Myocyte (in vitro differentiated cells): ENCODE measurements at regions not wholly inside any gene's neighbourhood (a gene's known extent, or its start where the extent isn't known, plus 50 kb on each side); places are given as distances from the start of the nearest gene placed in this dataset.

ENCODE experiments used
- DNase-seq: peaks from one replicate; pipeline ENCODE4 v3.0.0-alpha.2; 2012; ENCODE audit warnings: low read depth

DNA sequence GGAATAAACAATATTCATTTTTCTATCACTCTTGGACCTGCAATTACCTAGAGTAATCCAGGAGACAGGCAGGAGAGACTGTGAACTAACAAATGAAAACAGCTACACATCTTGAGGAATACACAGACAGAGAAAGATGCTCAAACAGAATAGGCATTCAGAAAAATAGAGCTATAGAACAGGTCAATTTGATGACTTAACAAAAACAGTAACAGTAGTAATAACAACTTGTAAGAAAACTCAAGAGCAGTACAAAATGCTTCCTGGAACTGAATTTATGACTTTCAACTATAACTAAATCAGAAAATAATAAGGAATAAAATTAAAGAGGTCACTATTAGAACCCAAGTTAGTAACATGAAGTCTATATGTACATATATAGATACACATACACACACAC is 579.3 kb downstream of the TLR4 start:
- DNase-seq: no peak

DNA sequence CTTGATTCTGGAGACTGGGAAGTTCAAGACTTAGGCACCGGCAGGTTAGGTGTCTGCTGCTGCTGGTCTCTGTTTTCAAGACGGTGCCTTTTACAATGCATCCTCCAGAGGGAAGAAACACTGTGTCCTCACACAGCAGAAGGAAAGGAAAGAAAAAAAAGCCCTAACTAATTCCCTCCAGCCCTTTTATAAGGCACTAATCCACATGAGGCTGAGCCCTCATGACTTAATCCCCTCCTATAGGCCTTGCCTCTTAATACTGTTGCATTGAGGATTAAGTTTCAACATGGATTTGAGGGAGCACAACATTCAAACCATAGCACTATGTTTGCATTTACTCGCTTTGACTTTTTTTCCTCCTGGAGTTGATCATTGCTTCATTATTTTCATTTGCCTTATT is 585.9 kb downstream of the TLR4 start:
- DNase-seq: no peak

DNA sequence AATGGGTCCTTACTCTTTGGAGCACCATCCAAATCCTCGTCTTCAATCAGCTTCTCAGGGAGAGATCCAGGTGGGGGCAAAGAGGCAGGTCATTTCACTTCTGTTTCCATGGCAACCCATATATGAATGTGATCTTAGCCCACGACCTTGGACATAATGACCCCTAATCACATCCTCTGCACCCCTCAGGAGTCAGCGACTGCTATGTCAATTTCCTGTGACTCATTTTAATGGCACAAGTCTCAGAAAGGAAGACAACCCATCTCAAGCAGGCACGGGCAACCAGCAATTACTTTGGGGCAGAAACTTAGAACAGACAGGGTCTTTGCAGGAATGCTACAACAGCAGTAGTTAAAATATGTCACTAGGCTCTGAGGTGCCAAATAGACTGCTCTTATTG is 591.2 kb downstream of the TLR4 start:
- no peak for DNase-seq

DNA sequence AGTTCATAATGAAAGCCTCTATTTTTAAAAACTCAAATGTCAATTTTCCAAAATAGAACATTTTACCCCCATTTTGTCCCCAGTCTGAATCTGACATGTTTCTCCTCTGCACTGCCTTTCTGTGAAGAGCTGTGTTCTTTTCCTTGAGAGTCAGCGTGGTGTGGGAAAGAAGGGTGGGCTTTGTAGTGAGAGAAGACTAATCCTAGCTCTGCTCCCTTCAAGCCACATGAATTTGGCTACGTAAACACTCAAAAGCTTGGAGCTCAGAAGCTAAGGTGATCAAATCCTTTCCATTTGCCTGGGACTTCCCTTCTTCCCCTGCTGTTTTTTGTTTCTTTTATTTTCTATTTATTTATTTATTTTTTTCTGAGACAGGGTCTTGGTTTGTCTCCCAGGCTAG is 598.5 kb downstream of the TLR4 start:
- no peak for DNase-seq

DNA sequence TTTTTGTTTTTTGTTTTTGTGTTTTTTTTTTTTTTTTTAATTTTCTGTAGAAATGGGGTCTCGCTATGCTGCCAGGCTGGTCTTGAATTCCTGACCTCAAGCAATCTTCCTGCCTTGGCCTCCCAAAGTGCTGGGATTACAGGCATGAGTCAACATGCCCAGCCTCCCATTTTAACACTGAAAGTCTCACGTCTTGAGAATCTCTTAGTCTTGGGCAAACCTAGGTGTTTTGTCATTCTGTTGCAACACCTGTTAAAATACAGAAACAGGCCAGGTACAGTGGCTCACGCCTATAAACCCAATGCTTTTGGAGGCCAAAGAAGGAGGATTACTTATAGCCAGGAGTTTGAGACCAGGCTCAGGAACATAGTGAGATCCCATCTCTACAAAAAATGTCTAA is 599.0 kb downstream of the TLR4 start:
- DNase-seq: no peak

DNA sequence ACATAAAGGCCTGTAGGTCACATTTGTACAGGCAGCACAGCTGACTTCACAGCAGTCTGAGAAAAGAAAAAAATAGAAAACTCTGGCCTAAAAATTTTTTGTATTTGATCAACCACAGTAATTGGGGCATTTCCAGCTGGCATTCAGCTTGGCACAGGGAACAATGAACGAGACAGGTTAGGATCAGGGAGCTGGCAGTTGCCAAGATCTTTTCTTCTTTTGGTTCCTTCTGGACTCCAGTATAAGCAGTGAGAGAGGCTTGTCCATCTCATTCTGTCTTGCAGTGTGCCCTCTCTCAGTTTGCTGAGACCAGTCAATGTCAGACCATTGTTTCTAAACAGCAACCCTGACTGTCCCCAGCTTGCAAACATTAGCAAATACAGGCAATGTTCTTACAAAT is 601.1 kb downstream of the TLR4 start:
- DNase-seq: peak; percentile 5

DNA sequence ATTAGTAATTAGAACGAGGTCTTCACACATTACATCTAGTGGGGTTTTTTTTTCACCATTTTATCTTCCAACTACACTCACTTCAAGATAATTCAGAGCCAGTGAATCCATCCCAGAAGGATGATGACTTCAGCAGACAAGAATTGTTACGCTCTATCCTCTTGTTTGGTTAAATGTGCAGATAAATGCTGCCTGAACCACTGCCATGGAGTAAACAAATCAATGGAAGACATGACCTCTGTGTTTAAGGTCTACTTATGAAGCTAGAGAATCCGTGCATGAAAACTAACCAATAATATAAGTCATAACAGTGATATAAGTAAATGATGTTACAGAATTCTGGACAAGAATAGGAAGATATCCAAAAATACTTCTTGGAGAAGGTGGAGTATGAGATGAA is 602.6 kb downstream of the TLR4 start:
- no peak for DNase-seq

DNA sequence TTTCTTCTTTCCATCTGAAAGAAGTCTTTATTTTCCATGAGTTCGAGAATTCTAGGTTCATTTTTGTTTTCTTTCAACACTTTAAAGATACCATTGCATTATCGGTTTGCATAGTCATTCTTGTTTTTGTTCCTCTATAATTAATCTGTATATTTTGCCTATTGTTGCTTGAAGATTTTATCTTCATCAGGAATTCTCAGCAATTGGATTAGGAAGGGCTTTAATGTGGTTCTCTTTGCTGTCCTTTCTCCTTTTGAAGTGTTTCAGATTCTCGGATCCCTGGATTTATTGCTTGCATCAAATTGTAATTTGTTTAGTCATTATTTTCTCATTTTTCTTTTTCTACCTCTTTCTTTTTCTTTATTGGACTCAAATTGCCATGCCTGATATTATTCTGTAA is 609.8 kb downstream of the TLR4 start:
- DNase-seq: no peak

DNA sequence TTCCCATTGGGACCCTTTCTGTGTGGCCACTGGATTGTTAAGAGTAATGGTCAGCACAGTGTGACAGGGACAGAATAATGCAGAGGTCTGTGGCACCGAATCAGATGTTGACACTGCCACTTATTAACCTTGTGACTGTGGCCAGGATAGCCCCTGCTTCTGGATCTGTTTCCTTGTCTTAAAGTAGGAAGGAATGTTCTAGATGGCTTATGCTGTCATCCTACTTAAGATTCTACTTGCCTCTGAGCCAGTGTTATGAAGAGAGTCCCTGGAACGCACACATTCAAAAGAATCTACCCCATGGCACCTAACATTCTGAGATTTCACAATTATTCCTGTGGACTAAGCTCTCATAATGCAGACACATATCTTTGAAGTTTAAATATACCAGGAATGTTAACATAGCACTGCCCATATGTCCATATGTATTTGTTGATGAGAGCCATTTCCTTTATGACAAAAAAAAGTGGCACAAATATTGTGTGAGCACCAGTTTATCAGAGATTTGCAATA is 612.7 kb downstream of the TLR4 start:
- DNase-seq: no peak

DNA sequence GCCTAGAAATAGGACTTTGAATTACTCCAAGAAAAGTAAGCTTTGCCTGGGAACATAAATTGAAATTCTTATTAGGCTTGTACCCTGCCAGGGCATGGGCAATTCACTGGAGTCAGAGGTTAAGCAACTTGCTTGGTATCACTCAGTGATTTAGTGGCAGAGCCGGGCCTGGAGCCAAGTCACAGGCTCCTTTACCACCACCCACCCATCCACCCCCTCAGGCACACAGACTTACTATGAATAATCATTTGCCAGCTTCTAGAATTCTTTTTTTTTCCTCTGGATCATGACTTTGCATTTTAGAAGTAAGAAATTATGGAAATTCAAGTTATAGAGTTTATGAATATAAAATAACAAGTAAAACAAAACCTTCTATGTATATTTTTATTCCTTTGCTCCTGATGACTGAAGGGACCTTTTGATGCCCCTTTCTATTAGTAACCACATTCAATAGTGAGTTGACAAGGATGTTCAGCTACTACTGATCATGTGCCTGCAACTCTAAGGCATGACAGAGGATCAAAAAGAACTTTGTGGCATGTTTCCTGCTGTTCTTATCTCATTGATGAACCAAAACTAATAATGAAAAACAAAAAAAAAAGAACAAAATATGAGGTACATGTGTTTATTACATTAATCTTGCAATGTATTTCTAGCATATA is 614.7 kb downstream of the TLR4 start:
- peak; percentile 74 for DNase-seq

DNA sequence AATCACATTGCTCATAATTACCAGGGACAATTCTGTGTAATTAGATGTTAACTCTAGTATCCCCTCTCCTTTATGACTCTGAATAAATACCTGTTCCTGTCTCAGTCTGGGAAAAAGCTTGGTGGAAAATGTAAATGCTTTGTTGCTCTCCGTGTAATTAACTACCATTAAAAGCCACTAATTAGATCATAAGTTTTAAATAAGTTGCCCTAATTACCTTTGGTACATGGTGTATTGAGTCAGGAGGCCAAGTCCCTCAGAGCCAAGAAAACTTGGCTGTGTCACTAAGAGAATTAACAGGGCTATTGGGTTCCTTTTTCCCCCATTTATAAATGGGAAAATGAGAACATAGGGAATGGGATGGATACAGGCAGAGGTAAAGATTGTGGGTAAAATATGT is 617.6 kb downstream of the TLR4 start:
- DNase-seq: no peak

DNA sequence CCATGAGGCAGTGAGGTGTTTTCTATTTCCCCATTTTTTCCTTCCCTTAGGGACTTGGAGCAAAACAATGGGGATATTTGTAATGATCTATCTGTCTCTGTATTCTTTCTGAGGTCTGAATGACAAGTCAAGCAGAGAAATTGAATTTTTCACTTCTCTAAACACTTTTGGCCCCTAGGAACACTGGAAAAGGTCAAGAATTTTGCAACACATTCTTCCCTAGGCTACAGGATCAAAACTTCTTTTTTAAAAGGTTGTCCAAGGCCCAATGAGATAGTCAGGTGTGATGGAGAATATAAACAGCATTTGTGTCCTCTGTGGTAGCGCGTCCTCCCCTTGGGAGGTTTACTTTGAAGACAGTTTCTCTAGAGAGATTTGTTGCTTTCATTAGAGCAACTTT is 620.5 kb downstream of the TLR4 start:
- no peak for DNase-seq

DNA sequence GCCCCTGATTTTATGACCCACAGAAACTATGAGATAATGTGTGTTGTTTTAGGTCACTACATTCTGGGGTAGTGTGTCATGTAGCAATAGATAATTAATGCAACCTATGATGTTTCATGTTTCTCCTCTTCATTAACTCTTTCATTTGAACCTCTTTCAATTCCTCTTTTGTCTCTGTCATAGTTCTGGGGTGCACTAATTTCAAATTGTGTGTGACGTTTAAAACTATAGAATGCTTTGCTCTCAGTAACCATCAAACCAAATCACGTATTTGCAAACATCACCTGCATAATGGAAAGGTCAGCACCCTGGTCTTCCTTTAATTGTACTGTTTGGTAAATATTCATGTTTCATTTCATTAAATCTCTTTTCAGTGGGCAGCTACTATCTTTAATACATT is 621.6 kb downstream of the TLR4 start:
- DNase-seq: no peak

DNA sequence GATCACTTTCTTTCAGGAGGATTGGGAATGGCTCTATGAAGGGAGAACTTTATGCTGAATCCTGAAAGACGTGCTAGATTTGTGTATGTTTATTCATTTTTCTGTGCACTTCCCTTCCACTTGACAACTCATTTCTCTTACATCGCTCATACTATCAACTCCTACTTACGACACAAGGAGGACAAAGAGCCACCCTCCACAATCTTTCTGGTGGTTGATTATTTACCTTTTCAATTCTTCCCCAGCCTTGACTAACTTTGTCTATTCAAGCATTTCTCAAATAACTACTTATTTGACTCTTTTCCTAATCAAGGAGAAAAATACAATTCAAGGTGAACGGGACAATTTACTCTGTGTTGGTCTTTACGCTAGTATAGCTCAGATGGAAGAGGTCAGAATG is 622.1 kb downstream of the TLR4 start:
- no peak for DNase-seq

DNA sequence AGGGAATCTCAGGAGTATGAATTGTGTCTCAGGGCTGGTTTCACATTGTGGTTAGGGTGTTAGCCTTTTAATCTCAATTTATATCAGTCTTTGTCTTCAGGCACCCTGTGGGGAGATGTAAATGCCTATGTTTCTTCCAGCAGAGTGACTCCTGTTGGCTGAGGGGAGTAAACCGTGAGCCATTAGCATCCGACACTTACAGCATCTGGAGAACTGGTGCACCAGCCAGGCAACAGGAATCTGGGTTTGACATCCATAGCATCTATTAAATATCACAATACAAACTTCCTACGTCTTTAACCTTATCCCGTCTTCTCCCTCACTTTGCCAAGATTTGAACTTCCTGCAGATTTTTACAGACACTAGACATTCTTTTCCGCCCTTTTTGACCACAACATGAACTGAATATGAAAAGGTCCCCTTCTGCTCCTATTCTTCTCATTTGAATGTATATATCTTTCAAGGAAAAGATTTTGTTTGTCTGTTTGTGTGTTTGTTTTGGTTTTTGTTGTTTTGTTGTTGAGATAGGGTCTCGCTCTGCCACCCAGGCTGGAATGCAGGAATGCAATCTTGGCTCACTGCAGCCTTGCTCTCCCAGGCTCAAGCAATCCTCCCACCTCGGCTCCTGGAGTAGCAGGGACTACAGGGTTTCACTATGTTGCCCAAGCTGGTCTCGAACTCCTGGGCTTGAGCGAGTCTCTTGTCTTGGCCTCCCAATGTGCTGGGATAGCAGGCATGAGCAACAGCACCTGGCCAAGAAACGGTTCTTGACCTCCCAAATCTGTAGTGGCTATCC is 626.2 kb downstream of the TLR4 start:
- no peak for DNase-seq

DNA sequence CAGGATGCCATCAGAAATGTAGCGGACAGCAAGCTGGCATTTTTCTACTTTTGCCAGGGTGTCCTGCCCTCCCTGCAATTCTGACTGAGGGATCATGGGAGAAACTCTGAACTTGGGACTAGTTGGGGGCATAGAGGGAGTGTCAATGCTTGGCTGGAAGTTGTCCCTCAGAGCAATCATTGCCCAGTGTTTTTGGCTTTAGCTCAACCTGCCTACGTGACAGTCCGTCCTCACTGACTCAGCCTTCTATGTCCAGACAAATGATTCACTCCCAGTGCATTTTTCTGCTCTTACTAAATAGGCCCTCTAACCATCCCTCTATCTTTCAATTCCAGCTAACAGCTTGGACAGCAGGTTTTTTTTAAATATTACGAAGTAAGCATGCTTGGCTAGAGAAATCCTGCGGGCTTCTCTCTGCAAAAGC is 627.4 kb downstream of the TLR4 start:
- peak; percentile 92 for DNase-seq

DNA sequence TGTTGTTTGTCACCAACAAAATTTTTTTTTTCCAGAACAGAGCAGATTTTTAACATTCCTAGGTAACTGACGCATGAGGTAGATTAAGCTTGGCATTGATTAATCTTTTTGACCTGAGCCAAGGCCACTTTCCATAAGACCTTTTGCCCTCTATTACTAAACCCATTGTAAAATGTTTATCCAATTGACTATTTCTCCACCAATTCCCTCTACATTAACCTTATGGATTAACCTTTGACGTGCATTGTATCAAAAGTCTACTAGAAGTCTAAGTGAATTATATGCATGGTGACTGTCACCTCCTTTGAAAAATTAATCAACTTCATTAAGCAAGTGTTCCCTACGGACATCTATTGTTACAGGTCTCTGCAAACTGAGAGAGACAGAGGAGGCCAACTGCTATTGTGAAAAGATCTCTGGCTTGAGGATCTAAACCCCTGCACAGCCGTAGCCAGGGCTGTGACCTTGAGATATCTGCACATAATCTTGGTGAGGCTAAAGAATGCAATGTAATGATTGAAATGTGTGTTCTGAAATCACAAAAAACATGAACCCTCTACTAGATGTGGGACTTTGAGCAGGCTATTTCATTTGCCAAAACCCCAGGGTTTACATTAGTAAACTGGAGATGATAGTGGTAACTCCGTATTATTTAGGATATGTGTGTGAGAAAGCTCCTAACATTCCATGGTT is 632.2 kb downstream of the TLR4 start:
- DNase-seq: no peak

DNA sequence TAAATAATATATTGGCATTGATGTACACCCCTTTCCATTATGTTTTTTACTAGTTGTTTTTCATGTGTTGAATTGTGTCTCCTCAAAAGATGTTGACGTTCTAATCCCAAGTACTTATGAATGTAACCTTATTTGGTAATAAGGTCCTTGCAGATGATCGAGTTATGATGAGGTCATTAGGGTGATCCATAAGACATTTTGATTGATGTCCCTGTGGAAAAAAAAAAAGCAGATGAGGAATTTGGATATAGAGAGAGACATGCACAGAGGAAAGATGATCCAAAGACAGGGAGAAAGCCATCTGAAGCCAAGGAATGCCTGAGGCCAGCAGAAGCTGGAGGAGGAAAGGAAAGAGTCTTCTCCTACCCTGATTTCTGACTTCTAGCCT is 632.7 kb downstream of the TLR4 start:
- DNase-seq: peak; percentile 11

DNA sequence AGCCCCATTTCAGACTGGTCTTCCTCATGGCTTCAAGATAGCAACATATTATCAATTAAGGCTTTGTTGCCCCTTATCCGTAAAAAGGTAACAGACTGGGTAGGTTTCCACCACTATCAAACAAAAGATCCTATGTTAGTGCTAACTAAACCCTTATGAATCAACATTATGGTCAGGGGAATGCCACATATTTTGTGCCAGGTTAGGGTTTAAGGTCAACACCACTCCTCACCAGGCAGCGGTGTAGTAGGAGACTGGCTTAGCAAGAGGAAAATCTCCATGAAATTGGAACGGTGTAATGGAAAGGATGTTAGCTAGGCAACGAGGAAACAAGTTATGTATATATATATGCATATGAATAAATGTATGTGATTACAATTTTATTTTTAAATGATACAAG is 655.8 kb downstream of the TLR4 start:
- no peak for DNase-seq

DNA sequence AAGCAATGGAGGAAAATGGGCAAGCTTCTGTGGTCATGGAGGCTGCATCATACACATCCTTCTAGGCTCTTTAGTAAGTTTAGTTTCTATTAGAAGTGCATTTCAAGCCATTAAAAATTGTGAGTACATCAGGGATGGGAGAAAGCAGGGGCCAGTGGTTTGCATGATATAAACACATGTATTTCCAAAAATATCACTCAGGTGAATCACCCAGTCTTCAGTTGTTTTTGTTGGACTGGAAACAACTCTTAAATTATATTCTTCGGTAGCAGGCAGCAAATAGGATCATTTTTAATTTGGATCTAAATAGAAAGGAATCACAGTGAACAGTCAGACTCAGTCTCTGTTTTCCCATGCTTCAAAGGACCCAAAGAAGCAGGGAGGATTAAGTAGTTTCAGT is 657.9 kb downstream of the TLR4 start:
- DNase-seq: peak; percentile 6

DNA sequence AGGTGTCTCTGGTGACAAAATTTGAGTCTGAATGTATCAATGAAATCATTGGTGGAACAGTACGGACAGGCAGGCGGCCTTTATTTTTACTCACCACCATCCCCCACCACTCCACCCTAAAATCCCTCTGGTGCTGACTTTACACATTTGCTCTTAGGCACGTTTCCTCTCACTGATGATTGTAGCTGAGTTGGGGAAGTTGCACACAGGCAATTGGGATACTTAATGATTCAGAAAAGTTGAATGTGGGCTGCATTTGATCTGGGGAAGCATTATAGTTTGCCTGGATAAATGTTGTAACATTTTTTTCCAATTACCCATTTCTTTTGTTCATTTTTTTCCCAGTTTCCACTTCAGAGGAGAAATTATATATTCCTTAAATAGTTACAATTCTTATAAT is 658.4 kb downstream of the TLR4 start:
- DNase-seq: no peak
